Activated naive CD4-positive, alpha-beta T cell treated with anti-CD3 and anti-CD28 coated beads for 36 hours (primary cell): ENCODE measurements at regions not wholly inside any gene's neighbourhood (a gene's known extent, or its start where the extent isn't known, plus 50 kb on each side); places are given as distances from the start of the nearest gene placed in this dataset.

ENCODE experiments used
- CTCF ChIA-PET: fragments of 350-600 bp; sonication (Branson Sonifier 250); formaldehyde crosslinking; loops from one replicate; lab custom pipeline; 2021; ENCODE audit warnings: antibody characterized with exemption; lab: Charles Lee
- DNase-seq: peaks from one replicate; pipeline ENCODE4 v3.0.0-alpha.2; 2020
- H3K27ac Mint-ChIP-seq: one replicate; pipeline ENCODE4 v1.8.0; 2021; ENCODE audit warnings: mild to moderate bottlenecking, mixed read lengths
- H3K27me3 Mint-ChIP-seq: one replicate; pipeline ENCODE4 v1.8.0; 2021; ENCODE audit warnings: low read depth, mixed read lengths
- H3K36me3 Mint-ChIP-seq: one replicate; pipeline ENCODE4 v1.8.0; 2021; ENCODE audit warnings: low read depth, mixed read lengths
- H3K4me1 Mint-ChIP-seq: one replicate; pipeline ENCODE4 v1.8.0; 2021; ENCODE audit warnings: low read depth, mixed read lengths
- H3K4me3 Mint-ChIP-seq: one replicate; pipeline ENCODE4 v1.8.0; 2021; ENCODE audit warnings: mild to moderate bottlenecking, moderate library complexity, mixed read lengths
- H3K9me3 Mint-ChIP-seq: one replicate; pipeline ENCODE4 v1.8.0; 2021; ENCODE audit warnings: mixed read lengths
- intact Hi-C: fragments of 100-400 bp; cut with micrococcal nuclease; formaldehyde crosslinking; loops from one replicate; pipeline ENCODE4 v1.15.1; 2023

DNA sequence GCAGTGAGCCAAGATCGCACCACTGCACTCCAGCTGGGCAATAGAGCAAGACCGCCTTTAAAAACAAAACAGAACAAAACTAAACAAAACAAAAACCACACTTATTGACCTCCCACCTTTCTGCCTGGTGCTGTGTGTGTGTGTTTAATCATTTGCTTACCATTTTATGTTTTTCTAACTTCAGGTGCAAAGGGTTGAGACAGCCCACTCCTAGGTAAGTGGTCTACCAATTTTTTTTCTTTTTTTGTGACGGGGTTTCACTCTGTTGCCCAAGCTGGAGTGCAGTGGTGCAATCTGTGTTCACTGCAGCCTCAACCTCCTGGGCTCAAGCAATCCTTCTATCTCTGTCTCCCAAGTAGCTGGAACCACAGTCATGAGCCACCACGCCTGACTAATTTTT, 65.8 kb downstream of the SALL1 start:
- no peak overlapping the region for H3K4me3 Mint-ChIP-seq
- intact Hi-C loops = no loop called here
- CTCF ChIA-PET = no interaction called here
- H3K4me1 Mint-ChIP-seq = no peaks in the 10 kb centered on the region
- no peak overlapping the region for H3K27ac Mint-ChIP-seq
- H3K9me3 Mint-ChIP-seq = no peaks in the 10 kb centered on the region
- H3K27me3 Mint-ChIP-seq = peaks cover 5% of the 10 kb centered on the region
- no peaks in the 10 kb centered on the region for H3K36me3 Mint-ChIP-seq
- no peak for DNase-seq

DNA sequence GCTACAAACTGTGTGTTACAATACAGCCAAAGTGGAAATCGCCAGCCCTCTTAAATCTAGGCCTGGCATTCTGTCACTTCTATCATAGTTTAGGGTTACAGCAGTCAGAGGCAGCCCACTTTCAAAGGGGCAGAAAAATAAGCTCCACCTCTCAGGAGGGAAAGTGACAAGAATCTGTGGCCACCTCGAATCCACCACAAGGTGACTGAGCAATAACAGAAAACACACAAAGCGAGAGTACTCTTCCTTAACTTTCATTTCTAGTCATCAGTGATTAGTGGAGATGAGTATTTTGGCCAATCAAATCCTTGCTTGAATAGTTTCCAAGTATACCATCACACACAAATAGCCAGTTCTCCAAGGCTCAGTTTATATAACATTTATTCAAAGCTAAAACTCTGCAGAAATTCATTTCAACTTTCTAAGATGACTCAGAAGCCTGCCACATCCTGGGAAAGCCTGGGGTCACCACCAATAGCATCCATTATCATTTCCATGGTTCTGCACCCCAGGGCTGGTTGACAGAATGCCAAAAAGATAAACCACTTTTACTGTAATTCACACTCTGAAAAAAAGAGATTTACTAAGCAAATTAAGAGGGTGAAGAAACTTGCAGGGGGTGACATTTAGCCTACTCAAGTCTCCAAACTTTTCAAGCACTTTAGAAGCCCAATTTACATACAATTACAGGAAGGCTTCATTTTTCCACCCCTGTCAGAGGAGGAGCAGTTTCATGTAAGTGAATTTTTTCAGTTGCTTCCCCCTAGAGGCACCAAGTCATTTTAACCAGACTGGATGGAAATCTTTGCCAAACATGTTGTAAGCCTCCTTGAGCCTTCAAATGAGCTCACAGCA, 66.8 kb downstream of the SALL1 start:
- no peaks in the 10 kb centered on the region for H3K4me1 Mint-ChIP-seq
- CTCF ChIA-PET = no interaction called here
- H3K27me3 Mint-ChIP-seq = peaks cover 4% of the 10 kb centered on the region

DNA sequence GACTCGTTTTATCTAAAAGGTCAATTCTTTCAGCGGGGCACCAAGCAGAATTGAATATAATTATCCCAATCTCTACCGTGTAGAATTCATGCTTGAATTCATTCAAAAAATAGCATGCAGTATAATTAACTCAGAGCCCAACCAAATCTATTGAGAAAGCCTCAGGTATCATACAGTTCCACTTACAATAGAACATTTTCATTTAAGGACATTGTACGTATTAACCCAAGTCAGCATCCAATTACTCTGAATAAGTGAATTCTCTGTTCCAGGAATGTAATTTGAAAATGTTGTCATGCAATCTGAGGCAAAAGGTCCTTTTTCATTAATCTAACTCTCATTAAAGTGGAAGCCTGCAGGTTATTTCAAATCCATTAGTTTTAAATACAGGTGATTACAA, 78.5 kb downstream of the SALL1 start:
- Mint-ChIP-seq H3K4me1 (no peaks in the 10 kb centered on the region), H3K4me3 (no peak overlapping the region), H3K36me3 (no peaks in the 10 kb centered on the region), H3K9me3 (no peaks in the 10 kb centered on the region), H3K27me3 (no peaks in the 10 kb centered on the region), H3K27ac (no peak overlapping the region)
- no peak for DNase-seq
- intact Hi-C loops = no loop called here
- CTCF ChIA-PET = no interaction called here

More for the DNA sequence above, 66.8 kb downstream of the SALL1 start:
- H3K27ac Mint-ChIP-seq = no peak overlapping the region
- H3K36me3 Mint-ChIP-seq = no peaks in the 10 kb centered on the region
- intact Hi-C loops = no loop called here
- DNase-seq = no peak
- no peaks in the 10 kb centered on the region for H3K9me3 Mint-ChIP-seq
- no peak overlapping the region for H3K4me3 Mint-ChIP-seq

DNA sequence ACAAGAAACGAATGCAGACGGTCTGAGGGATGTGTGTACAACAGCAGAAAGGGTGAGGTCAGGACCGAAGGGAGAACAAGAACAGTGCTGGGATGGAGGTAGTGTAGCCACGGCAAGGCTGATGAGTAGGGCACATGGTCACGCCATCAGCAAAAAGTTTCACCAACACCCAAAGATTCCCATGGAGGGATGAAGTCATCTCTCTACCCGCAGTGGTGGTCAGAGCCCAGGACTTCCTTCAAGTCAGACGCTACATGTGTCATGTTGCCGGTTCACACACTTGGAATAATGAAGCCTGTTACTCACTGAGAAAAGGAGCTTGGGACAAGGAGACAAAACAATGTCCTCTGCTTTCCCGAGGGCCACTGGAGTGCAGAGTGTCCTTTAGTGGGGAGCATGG, 79.7 kb downstream of the SALL1 start:
- H3K36me3 Mint-ChIP-seq = no peaks in the 10 kb centered on the region
- CTCF ChIA-PET = no interaction called here
- intact Hi-C loops = no loop called here
- no peaks in the 10 kb centered on the region for H3K9me3 Mint-ChIP-seq
- H3K4me1 Mint-ChIP-seq = no peaks in the 10 kb centered on the region
- DNase-seq = no peak
- H3K27ac Mint-ChIP-seq = no peak overlapping the region
- H3K27me3 Mint-ChIP-seq = no peaks in the 10 kb centered on the region
- H3K4me3 Mint-ChIP-seq = no peak overlapping the region

DNA sequence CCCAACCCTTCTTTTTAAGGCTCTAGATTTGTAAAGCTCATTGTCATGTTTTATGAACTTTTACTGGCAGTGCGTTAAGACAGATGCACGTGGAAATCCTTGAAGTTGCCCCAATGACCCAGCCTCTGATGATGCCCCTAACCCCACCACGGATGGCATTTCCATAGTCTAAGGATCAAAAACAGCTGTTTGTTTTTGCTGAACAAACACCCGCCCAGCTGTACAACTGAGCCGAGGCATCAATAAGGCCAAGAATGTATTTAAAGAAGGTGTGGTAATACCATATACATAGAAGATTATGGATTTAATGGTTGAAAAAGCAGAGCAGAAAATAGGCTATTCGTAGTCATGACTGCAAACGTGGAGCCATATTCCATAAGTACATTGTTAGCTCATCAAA, 83.7 kb downstream of the SALL1 start:
- H3K36me3 Mint-ChIP-seq = no peaks in the 10 kb centered on the region
- no peaks in the 10 kb centered on the region for H3K4me1 Mint-ChIP-seq
- no peaks in the 10 kb centered on the region for H3K9me3 Mint-ChIP-seq
- CTCF ChIA-PET = interaction anchor here (0.9 kb wide), 1 partner anchor 12 kb away, joined by 4 read pairs; no protein-coding TSS in a partner anchor
- no peak for DNase-seq
- no peak overlapping the region for H3K4me3 Mint-ChIP-seq
- H3K27ac Mint-ChIP-seq = no peak overlapping the region
- H3K27me3 Mint-ChIP-seq = no peaks in the 10 kb centered on the region
- intact Hi-C loops = no loop called here

DNA sequence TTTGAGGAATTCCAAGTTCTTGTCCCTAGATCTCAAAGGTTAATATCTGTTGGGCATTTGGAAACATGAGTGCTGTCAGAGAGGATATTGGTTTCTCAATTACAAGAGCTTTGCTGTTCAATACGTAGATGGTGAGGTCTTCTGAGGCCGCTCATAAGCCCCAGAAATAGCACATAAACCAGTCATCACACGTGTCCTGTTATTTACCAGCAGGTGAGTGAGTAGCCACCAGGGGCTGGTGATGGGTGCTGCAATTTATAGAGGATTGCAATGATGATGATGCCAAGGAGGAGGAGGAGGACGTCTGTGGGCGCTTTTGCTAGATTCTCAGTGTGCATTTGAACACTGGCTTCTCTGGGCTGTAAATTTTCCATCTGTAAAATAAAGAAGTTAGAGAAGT, 89.0 kb downstream of the SALL1 start:
- no peaks in the 10 kb centered on the region for H3K36me3 Mint-ChIP-seq

DNA sequence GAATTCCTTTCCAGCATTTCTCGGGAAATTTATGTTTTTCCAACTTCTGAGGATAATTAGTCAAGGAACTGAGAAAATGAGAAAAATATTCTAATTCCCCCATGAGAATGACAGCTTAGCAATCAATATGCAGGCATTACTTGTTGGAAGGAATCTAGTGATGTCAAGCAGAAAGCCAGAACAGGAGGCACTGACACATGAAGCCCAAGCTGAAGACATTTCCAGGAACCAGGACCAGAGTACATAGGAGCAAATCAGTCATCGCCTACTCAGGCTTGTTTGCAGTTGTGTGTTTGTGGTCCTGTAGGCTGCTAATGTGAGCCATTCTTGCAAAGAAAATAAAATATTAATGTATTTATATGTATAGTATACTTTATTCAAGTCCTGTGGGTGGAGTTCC, 89.7 kb downstream of the SALL1 start:
- no peak for DNase-seq
- Mint-ChIP-seq H3K4me1 (no peaks in the 10 kb centered on the region), H3K27ac (no peak overlapping the region), H3K9me3 (no peaks in the 10 kb centered on the region), H3K27me3 (peaks cover 2% of the 10 kb centered on the region), H3K36me3 (no peaks in the 10 kb centered on the region), H3K4me3 (no peak overlapping the region)
- CTCF ChIA-PET = no interaction called here
- intact Hi-C loops = no loop called here

More for the DNA sequence above, 89.0 kb downstream of the SALL1 start:
- CTCF ChIA-PET = interaction anchor here (0.7 to 0.8 kb wide), 2 partner anchors 11 to 47 kb away, joined by 4 read pairs; no protein-coding TSS in a partner anchor
- intact Hi-C loops = no loop called here
- Mint-ChIP-seq H3K27ac (no peak overlapping the region), H3K9me3 (no peaks in the 10 kb centered on the region), H3K27me3 (peaks cover under 1% of the 10 kb centered on the region), H3K4me3 (no peak overlapping the region), H3K4me1 (no peaks in the 10 kb centered on the region)
- DNase-seq = no peak

DNA sequence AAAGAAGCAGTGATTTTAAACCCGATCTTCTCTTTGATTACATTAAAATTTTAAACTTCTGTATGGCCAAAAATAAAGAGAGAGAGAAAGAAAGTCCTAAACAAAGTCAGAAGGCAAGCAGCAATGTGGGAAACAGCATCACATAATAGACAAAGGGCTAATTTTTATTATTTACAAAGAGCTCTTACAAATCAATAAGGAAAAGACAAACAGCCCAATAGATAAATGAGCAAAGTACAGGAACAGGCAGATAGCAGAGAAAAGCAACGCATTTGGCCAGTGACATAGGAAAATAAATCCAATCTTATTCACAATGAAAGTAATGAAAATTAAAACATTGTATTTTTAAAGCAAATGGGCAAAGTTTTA, 93.1 kb downstream of the SALL1 start:
- Mint-ChIP-seq H3K4me1 (no peaks in the 10 kb centered on the region), H3K27me3 (peaks cover 9% of the 10 kb centered on the region), H3K36me3 (no peaks in the 10 kb centered on the region), H3K9me3 (no peaks in the 10 kb centered on the region), H3K4me3 (no peak overlapping the region), H3K27ac (no peak overlapping the region)
- CTCF ChIA-PET = no interaction called here
- intact Hi-C loops = no loop called here
- no peak for DNase-seq

DNA sequence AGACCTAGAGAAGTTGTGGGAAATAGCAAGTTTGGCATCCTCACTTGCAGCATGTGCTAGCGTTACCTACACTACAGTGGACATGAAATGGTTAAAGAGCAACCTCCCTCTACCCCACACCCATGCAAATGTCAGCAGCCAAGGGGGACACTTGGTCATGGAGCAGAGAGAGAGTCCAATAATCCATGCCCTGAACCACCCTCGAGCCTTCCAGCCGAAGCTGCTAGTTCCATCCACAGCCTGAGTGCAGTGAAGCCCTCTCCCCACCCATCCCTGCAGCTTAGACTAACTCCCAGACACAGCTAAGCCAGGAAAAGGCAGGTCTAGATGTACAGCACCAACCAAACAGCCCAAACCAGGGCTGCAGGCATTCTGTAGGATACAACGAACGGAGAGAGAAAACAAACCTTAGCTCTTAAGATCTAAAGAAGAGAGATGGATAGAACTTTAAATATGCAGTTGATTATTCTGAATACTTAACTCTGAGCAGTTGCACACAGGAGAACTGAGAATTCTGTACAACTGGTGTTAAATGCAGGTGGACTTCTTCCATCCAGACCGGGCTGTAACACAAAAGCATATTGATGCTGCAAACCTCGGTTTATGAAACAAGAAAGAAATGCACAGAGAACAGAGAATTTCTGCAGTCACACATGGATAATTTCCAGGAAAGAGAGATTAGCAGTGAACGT, 93.8 kb downstream of the SALL1 start:
- H3K4me3 Mint-ChIP-seq = no peak overlapping the region
- H3K9me3 Mint-ChIP-seq = no peaks in the 10 kb centered on the region
- no peak overlapping the region for H3K27ac Mint-ChIP-seq
- intact Hi-C loops = no loop called here
- peaks cover 9% of the 10 kb centered on the region for H3K27me3 Mint-ChIP-seq
- CTCF ChIA-PET = no interaction called here
- DNase-seq = no peak
- no peaks in the 10 kb centered on the region for H3K36me3 Mint-ChIP-seq
- H3K4me1 Mint-ChIP-seq = no peaks in the 10 kb centered on the region

DNA sequence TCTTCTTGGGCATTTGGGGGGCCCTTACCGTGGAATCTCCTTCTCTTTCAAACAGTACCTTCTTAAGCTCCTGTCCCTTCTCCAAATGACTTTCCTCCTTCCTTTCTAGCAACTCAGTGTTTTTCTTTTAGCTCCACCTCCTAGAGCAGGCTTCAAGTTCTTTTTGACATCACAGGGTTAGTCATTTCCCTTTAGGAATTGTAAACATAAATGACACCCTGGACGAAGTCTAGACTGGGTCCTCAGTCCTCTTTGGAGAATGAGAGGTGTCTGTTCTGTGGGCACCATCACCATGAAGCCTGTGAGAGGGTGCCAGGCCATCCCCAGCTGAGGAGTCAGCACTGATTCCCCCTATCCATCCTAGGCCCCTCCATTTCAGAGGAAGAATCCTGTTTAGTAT, 94.7 kb downstream of the SALL1 start:
- CTCF ChIA-PET = no interaction called here
- Mint-ChIP-seq H3K36me3 (no peaks in the 10 kb centered on the region), H3K4me1 (no peaks in the 10 kb centered on the region), H3K27me3 (peaks cover 13% of the 10 kb centered on the region), H3K4me3 (no peak overlapping the region), H3K27ac (no peak overlapping the region), H3K9me3 (no peaks in the 10 kb centered on the region)
- DNase-seq = no peak
- intact Hi-C loops = no loop called here

DNA sequence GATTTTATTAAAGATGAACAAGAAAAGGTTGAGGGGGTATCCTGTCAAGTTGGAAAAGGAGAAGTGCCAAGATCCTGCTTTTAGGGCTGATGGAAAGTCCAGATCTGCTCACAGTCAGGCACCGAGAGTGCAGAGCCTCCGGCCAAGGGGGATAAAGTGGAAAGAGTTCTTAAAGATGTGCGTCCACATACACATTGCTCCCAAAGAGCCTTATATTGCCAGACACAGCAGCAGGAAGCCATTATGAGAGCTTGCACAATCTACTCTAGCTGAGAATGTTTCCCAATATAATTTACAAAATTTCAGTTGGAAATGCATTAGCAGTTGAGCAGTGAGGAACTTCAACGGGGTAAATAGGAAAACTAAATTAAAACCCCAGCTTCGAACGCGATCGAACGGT, 95.6 kb downstream of the SALL1 start:
- no peaks in the 10 kb centered on the region for H3K4me1 Mint-ChIP-seq
- H3K9me3 Mint-ChIP-seq = no peaks in the 10 kb centered on the region
- peaks cover 13% of the 10 kb centered on the region for H3K27me3 Mint-ChIP-seq
- H3K27ac Mint-ChIP-seq = no peak overlapping the region
- intact Hi-C loops = no loop called here
- no peak overlapping the region for H3K4me3 Mint-ChIP-seq
- DNase-seq = no peak
- H3K36me3 Mint-ChIP-seq = no peaks in the 10 kb centered on the region
- CTCF ChIA-PET = no interaction called here

DNA sequence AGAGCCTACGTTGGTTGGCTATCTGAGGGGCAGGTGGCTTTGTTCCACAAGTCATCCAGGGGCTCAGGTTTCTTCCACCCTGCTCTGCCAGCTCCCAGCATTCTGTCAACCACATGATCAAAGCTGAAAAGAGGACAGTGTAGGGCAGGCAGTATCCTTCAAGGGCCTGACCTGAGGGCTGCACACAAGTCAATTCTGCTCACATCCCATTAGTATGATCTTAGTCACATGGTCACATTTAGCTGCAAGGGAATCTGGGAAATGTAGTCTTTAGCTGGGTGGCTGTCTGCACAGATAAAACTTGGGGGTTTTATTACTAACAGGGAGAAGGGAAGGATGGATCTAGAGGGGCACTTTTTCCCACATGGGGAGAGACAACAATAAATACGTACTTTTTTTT, 97.3 kb downstream of the SALL1 start:
- intact Hi-C loops = no loop called here
- no peak for DNase-seq
- Mint-ChIP-seq H3K27me3 (peaks cover 13% of the 10 kb centered on the region), H3K9me3 (no peaks in the 10 kb centered on the region), H3K27ac (no peak overlapping the region), H3K4me3 (no peak overlapping the region), H3K4me1 (no peaks in the 10 kb centered on the region), H3K36me3 (no peaks in the 10 kb centered on the region)
- CTCF ChIA-PET = no interaction called here

DNA sequence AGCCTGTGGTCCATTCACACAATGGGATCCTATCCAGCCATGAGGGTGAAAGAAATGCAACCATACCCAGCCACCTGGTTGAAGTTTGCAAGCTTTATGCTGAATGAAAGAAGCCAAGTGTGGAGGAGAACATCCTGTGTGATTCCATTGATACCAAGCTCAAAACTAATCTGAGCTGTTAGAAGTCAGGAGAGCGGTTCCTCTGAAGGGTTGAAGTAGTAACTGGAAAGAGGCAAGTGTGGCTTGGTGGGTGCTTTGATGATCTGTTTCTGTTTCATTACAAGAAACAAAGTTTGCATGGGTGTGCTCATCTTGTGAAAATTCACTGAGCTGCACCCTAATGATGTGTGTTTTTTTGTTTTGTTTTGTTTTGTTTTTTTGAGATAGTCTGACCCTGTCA, 99.4 kb downstream of the SALL1 start:
- Mint-ChIP-seq H3K4me3 (no peak overlapping the region), H3K36me3 (no peaks in the 10 kb centered on the region), H3K27me3 (peaks cover 11% of the 10 kb centered on the region), H3K27ac (no peak overlapping the region), H3K9me3 (no peaks in the 10 kb centered on the region), H3K4me1 (no peaks in the 10 kb centered on the region)
- intact Hi-C loops = no loop called here
- no peak for DNase-seq
- CTCF ChIA-PET = interaction anchor here (1.0 kb wide), 1 partner anchor 11 kb away, joined by 4 read pairs; no protein-coding TSS in a partner anchor
